ENCODE measurements at regions not wholly inside any gene's neighbourhood (a gene's known extent, or its start where the extent isn't known, plus 50 kb on each side); places are given as distances from the start of the nearest gene placed in this dataset.

DNA sequence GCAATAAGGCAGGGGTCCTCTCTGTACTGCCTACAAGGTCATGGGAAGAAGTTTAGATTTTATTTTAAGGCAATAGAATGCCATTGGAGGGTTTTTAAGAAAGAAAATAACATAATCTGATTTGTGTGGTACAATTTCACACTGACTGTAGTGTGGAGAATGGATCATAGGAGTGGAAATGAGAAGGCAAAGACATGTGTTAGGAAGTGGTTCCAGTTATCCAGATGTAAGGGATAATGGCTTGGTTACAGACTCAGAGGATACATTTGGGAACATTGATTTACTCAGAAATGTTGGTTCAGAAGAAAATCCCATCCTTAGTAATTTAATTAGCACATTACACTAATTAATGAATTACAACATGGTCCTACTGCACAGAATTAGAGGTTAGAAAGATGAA lies 788.2 kb downstream of the SLITRK5 start:
- Mint-ChIP-seq H3K4me1 (peaks cover 40% of the 10 kb centered on the region), H3K36me3 (ENCODE audit: low read depth) (peaks cover 25% of the 10 kb centered on the region; the same call in 2 of the 3 replicates), H3K4me3 (no peak overlapping the region), H3K27me3 (ENCODE audit: insufficient read depth, low read depth, poor library complexity) (peaks cover 2% of the 10 kb centered on the region), H3K9me3 (peaks cover 11% of the 10 kb centered on the region; the same call in 1 of the 3 replicates), H3K27ac (no peak overlapping the region)
- TF ChIP-seq POLR2AphosphoS5 (IDR thresholded peaks at IDR 0.05; ENCODE audit: low read depth) (no peak), ZNF462 (CRISPR knock-in tag; IDR thresholded peaks at IDR 0.05) (no peak), STAT1 (IDR thresholded peaks at IDR 0.05; ENCODE audit: unreplicated experiment) (no peak), NANOG (IDR thresholded peaks at IDR 0.05; ENCODE audit: borderline replicate concordance) (no peak), JUNB (IDR thresholded peaks at IDR 0.05; ENCODE audit: unreplicated experiment) (no peak), ZNF331 (CRISPR knock-in tag; IDR thresholded peaks at IDR 0.05; ENCODE audit: low read depth) (no peak), CREB1 (CRISPR knock-in tag; IDR thresholded peaks at IDR 0.05; ENCODE audit: low read depth) (no peak), CTCF (conservative IDR thresholded peaks at IDR 0.05; ENCODE audit: low read depth in 2 of 2) (no peak), ZNF114 (CRISPR knock-in tag; IDR thresholded peaks at IDR 0.05) (no peak), EZH2phosphoT487 (IDR thresholded peaks at IDR 0.05; ENCODE audit: unreplicated experiment) (no peak), EZH2 (IDR thresholded peaks at IDR 0.05; ENCODE audit: low read depth, unreplicated experiment) (no peak)
- TF ChIP-seq, protein P1, sequence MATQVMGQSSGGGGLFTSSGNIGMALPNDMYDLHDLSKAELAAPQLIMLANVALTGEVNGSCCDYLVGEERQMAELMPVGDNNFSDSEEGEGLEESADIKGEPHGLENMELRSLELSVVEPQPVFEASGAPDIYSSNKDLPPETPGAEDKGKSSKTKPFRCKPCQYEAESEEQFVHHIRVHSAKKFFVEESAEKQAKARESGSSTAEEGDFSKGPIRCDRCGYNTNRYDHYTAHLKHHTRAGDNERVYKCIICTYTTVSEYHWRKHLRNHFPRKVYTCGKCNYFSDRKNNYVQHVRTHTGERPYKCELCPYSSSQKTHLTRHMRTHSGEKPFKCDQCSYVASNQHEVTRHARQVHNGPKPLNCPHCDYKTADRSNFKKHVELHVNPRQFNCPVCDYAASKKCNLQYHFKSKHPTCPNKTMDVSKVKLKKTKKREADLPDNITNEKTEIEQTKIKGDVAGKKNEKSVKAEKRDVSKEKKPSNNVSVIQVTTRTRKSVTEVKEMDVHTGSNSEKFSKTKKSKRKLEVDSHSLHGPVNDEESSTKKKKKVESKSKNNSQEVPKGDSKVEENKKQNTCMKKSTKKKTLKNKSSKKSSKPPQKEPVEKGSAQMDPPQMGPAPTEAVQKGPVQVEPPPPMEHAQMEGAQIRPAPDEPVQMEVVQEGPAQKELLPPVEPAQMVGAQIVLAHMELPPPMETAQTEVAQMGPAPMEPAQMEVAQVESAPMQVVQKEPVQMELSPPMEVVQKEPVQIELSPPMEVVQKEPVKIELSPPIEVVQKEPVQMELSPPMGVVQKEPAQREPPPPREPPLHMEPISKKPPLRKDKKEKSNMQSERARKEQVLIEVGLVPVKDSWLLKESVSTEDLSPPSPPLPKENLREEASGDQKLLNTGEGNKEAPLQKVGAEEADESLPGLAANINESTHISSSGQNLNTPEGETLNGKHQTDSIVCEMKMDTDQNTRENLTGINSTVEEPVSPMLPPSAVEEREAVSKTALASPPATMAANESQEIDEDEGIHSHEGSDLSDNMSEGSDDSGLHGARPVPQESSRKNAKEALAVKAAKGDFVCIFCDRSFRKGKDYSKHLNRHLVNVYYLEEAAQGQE (IDR thresholded peaks at IDR 0.05; ENCODE audit: unreplicated experiment), result no peak
- TF ChIP-seq, protein P2, sequence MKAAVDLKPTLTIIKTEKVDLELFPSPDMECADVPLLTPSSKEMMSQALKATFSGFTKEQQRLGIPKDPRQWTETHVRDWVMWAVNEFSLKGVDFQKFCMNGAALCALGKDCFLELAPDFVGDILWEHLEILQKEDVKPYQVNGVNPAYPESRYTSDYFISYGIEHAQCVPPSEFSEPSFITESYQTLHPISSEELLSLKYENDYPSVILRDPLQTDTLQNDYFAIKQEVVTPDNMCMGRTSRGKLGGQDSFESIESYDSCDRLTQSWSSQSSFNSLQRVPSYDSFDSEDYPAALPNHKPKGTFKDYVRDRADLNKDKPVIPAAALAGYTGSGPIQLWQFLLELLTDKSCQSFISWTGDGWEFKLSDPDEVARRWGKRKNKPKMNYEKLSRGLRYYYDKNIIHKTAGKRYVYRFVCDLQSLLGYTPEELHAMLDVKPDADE (IDR thresholded peaks at IDR 0.05), result no peak
- no peaks in the 10 kb centered on the region for H3K79me2 ChIP-seq (replicated peaks; ENCODE audit: insufficient read depth)
- no peaks in the 10 kb centered on the region for H3F3A ChIP-seq (replicated peaks; ENCODE audit: low read depth)
- H3K27ac ChIP-seq (ENCODE audit: low read depth), result no peak overlapping the region
- H2AFZ ChIP-seq, result no peak overlapping the region
- no peak for DNase-seq (ENCODE audit: low spot score)
- no peaks in the 10 kb centered on the region for H3K36me3 ChIP-seq (ENCODE audit: insufficient read depth)
- no peaks in the 10 kb centered on the region for H3K27me3 ChIP-seq (ENCODE audit: insufficient read depth)
- H3K4me1 ChIP-seq (ENCODE audit: insufficient read depth), result peaks cover 44% of the 10 kb centered on the region
- 0 out of 2 replicates have a peak, but pooled peaks cover 2% of the 10 kb centered on the region for H3K9me2 ChIP-seq (ENCODE audit: insufficient read depth)
- H3K4me3 ChIP-seq, result no peak overlapping the region
- no peaks in the 10 kb centered on the region for H4K20me1 ChIP-seq (replicated peaks; ENCODE audit: insufficient read depth)
- no peak for ATAC-seq
- H3K4me2 ChIP-seq, result no peak overlapping the region

Data from GM23338 (cell line).